NCI-H1436 (cell line): ENCODE measurements at regions not wholly inside any gene's neighbourhood (a gene's known extent, or its start where the extent isn't known, plus 50 kb on each side); places are given as distances from the start of the nearest gene placed in this dataset.

Experiments
- DNase-seq: peaks from one replicate; lab custom pipeline; 2025; lab: John Stamatoyannopoulos, UW

DNA sequence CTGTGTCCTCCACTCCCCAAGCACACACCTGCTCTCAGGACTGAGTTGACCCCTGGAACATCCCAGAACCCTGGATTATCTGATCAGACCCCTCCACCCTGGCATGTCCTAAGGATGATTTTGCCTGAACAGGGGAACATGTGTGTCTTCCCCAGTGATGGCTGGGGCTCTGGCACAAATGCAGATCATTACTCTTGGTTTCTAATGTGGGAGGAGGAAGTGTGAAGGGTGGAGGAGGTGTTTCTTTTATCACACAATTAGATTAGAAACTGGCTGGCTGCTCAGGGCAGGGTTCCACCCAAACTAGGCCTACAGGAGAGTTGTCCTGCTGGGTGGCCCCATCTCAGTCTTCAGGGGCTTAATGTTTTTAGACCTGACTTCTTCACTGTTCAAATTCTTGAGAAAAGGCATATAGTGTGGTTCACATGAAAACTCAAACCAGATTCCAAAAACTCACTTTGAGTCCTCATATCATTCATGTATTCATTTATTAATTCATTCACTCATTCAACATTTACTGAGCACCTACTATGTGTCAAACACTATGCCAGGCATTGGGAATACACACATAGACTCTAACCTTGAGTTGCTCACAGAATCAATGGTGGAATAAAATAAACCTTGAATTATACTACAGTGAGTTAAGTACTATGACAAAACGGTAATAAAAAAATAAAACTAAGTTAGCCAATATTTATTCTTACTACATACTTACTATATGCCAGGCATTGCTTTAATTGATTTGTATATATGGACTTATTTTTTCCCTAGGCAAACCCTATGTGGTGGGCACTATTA, 221.8 kb upstream of the JUN start:
- no peak for DNase-seq

DNA sequence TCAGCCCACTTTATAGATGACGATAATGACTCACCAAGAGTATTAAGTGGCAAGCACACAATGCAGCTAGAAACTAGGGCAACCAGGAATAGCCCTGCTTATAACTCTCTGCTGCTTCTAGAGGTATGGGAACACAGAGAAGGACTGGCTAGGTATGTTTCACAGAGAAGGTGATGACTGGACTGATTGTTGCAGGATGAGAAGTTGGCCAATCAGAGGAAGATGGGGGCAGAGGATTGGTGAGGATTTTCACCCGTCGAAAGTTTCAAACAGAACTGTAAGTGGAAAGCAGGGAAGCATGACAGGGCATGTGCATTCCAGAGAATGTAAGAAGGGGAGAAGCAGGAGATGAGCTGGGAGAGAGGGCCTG, 222.4 kb upstream of the JUN start:
- no peak for DNase-seq

DNA sequence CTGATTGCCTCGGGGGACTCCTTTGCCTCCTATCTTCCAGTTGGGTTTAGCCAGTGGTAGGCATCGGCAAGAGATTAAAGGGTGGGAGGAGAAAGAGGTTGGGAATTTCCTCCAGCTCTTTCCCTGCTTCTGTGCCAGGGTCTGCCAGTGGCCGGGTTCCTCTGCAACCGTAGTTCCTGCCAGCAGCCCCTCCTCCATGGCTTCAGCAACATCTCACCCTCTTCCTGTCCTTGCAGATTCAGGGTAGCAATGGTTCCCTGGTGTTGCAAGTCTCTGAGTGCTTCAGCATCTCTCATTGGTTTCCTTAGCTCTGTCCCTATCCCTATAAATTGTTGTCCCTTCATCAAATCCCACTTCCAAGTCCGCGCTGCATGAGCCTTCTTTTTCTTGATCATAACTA, 223.1 kb upstream of the JUN start:
- DNase-seq: no peak

DNA sequence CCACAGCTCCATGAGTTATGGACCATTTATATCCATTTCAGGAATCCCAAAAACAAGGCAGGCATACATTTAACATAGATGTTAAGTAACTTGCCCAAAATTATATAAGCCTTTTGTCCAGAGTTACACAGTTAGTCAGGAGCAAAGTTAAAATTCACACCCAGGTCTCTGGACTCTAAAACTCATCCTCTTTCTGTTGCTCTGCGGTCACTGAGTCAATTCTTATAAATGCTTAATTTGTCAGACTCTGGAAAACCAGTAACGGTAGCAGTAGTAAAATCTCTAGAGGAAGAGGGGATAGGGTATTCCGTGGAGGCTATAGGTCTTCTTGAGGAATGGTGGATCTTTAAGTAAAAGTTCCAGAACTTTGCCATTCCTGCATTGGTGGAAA, 223.6 kb upstream of the JUN start:
- no peak for DNase-seq

DNA sequence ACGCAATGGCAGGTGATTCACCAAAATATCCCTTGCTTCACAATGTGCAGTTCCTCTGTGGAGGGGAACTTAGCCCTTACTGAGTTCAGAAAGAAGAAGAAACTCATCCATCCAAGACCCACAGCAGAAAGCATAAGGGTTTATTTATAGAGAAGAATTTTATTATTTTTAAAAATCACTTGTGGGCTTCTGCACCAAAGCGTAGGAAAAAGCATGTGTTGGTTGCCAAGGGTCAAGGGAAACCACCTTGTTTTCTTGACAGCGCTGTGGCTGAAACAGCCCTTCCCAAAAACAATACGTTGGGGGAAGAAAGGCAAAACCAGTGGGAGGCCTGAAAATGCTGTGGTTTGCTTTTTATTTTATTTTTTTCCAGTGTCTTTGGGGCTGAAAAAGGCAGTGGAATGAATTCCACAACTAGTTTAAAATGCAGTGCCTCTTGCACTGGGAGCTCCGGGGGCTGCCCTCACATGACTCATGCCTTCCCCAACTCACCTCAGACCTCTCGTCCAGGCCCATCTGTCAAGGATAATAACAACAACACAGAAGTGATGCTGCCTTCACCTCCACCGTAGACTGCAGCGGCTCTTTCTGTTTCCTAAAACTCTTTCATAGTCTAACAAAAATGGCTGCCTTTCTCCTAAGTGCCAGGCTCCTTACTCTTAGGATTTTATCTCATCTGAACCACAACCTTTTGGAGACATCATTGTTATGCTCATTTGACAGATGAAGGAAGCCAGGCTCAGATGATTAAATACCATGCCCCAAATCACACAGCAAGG, 224.2 kb upstream of the JUN start:
- no peak for DNase-seq

DNA sequence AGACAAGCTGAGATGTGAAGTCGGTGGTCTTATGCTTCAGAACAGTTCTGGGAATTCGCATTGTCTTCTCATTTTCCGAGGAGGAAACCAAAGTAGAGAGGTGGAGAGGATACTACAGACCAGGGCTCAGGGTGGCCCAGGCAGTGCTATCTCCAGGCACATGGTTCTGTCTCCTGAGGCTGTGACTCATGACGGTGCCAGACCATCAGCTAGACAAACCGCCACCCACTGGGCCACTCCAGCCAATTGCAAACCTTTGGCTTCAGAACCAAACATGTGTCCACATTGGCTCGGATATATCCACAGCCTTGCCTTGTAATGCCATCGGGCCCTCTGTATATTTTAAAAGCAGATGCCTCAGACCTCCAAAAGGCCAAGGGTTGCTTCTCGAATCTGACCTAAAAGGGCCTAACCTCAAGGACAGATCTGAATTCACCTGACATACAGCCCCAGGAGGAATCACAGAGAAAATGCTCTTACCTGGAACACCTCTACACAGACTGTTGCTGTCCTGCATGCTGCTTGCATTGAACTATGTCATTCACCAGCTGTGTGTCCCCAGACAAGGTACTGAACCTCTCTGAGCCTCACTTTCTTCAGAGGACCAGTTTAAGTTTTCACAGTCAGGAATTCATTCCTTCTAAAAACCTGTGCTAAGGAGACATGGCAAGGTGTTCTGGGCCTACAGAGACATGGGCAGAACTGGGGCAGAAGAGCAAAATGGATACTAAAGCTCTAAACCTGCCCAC, 224.9 kb upstream of the JUN start:
- DNase-seq: no peak

DNA sequence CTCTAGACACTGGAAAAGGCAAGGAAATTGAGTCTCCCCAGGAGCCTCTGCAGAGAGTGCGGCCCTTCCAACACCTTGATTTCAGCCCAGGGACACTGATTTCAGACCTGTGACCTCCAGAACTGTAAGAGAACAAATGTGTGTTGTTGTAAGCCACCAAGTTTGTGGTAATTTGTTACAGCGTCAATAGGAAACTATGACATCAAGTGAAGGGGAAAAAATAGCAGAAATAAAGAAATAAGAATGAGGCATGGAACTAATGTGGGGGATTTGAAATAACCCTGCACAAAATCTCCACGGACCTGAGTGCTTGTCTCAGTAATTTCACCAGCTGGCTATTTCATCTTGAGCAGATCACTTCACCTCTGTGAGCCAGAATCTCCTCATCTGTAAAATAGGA, 227.8 kb upstream of the JUN start:
- DNase-seq: no peak

DNA sequence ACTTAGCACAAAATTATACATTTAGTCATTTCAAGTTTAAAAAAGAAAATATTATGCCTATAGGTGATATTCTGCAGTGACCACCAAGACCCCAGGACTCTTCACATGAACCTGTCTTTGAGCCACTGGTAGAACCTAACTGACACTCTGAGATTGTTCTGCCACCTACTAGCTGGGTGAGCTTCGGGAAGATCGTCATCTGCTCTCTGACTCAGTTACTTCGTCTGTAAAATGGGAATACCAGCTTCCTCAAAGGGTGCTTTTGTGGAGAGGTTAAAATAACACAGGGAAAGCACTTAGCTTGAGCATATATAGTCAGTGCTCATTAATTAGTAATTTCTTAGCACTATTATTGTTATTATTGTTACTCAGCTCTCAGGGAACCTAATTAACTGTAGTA, 228.5 kb upstream of the JUN start:
- no peak for DNase-seq

DNA sequence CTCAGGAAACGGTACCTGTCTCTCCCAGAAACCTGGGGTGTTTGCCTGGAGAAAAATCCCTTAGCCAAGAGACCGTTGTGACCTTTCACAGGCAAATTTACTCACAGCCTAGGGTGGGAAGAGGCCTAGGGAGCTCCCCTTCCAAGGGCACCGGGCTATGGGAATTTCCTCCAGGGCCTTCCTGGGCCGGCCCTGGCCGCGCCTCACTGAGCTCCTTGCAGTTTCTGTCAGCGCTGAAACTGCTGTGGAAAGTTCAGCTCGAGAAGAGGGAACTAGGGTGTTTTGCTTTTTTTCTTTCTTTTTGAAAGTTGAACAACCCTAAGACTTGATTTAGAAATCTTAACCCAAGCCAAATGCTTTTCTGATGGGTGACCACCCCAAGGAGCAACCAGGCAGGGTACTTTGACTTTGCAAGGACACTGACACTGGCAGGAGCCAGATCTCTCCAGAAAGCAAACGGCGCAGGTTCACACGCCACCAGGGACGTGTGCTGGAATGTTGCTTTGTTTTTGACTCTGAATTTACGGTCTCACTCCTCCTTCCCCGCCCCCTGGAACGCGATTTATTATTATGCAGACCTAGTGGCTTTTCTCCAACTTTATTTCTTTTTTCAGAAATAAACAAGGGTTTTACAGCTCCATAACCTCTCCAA, 229.6 kb upstream of the JUN start:
- no peak for DNase-seq

DNA sequence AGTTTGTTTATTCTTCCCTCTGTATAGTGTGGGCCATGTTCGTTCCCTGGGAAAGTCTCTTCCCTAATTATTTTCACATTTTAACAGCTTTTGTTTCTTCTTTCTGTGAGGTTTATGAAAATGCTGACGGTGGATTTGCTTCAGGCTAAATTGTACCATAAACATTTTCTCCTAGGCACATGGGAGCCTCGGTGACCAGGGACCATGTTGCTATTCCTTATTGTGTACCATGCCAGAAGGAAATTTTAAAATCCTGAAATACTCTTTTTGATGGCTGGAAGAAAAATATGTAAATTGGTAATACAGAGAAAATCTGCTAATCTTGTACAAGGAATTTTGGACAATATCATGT, 230.1 kb upstream of the JUN start:
- DNase-seq: no peak

DNA sequence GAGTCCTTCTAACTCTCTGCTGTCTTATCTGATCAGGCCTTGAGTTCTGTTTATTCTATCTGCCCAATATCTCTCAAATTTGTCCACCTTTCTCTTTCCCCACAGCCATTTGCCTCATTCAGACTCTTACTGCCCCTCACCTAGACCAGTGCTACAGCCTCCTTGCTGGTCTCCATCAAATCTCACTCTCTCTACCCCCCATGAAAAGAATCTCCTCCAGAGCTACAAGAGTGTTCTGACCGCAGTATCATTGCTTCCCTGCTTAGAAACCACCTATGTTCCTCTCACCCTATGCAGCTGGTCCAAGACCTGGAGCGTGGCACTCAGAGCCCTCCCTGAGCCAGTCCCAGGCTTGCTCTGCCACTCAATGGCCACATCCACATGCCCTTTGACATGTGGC, 231.0 kb upstream of the JUN start:
- no peak for DNase-seq

DNA sequence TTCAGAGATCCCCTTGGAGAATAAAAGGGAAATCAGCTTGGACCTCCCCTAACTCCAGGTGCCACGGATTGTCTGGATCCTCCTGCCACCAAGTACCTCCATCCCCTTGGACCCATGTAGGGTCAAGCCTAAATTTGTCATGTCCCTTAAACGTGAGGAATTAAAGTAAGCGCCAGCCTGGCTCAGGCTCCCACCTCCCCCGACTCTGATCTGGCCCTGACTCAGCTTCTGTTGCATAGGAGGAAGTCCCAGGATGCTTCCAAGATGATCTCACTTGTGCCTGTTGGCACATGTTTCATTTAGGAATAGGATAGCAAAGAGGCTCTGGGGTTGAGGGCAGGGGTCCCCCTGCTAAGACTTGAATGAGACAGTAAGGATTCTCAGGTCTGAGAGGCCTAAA, 231.9 kb upstream of the JUN start:
- no peak for DNase-seq

DNA sequence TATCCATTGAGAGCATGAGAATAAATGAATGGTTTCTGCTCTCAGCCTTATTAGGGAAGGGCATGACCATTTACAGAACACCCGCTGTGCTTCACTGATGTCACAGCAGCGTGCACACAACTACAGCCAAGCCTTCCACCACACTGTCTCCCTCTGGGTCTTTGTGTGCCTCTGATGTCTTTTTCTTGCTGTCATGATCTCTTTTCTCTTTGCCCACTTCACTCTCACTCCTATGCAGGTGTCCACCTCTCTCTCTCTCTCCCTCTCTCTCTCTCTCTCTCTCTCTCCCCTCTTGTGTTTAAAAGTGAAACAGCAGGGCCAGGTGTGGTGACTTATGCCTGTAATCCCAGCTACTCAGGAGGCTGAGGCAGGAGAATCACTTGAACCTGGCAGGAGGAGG, 232.5 kb upstream of the JUN start:
- no peak for DNase-seq

DNA sequence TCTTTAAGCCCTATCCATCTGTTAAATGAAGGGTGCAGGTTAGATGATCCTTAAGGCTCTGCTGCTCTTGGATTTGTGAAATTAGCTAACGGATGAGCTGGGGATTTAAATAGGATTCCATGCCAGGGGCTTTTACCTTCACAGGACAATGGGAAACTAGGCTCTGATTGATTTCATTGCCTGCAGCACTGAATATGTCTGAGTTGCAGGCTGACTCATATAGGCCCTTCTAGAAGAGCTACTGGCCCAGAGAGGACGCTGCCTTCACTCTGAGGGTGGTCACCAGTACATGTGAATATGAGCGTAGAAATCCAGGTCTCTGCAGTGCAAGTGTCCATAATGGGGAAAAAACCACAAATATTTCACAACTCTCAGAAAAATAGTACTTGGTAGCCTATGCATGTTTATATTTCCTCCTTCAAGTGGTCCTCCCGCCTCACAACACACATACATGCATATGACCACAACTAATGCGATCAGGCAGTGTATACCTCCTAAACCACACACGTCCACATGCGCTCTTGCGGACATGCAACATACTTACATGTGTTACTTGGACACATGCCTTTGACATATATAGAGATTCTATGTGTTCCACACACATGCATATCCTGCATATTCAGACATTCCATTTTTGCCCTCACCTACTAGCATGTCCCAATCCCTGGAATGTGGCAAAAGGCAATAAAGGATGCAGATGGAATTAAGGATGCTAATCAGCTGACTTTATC, 233.8 kb upstream of the JUN start:
- no peak for DNase-seq

DNA sequence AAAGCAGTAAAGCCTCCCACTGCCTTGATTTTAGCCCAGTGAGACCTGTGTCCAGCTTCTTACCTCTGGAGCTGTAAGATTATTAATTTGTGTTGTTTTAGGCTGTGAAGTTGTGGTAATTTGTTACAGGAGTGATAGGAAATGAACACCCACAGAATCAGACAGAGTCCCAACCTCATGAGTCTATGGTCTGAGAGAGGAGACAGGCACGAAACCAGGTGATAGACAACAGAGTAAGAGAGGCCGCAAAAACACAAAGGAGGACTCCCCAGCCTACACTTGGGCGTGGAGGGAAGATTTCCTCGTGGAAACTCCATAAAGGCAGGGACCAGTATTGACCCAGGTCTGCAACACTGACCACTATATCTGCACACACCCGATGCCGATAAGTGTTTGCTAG, 234.6 kb upstream of the JUN start:
- no peak for DNase-seq

DNA sequence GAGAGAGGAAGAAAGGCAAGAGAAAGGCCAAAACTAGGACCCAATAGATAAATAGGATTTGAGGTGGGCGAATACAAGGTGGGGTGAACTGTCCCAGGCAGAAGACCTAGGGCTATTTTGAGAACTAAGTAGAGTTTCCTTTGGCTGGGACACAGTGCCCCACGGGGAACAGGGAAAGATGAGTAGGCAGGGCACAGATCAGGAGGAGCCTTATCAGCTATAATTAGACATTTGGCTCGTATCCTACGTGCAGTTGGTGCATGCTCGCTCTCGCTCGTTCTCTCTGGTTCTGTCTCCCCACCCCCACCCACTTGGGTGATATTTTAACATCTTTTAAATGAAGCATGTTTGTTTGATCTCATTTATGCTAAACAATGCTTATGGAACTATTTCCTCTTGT, 235.0 kb upstream of the JUN start:
- no peak for DNase-seq

DNA sequence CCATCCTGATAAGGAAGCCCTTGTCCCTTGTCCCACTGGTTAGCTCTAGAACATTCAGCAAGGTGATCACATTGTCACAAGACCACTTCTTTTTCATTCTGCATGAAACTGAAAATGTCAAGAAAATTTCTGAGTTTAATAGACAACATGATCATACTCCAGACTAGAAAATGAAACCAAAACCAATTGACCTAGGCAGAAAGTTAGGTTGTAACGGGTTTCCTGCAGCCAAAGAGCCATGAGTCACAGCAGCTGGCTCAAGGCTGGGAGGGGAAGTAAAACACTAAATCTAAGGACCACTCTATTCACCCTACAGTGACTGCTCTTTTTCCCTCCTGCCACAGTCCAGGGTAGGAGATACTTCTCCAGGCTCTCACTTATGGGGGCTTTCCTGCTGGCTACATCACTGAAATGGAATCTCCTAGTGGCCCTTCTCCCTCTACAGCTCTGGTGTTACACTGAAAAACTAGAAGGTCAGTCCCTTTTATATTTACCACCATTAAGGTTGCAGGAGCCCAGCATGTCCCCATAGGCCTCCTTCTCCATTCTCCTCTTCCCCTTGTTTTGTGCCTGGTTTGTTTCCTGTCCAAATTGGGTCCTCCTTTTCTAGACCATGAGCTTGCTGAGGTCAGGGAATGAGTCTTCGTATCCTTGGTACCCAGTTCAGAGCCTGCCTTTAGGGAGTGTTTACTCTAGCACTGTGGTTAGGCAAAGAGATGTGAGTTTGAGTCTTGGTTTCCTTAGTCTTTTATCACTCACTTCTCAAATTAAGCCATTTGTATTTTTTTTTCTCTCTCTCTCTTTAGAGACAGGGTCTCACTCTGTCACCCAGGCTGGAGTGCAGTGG, 236.5 kb upstream of the JUN start:
- DNase-seq: no peak

DNA sequence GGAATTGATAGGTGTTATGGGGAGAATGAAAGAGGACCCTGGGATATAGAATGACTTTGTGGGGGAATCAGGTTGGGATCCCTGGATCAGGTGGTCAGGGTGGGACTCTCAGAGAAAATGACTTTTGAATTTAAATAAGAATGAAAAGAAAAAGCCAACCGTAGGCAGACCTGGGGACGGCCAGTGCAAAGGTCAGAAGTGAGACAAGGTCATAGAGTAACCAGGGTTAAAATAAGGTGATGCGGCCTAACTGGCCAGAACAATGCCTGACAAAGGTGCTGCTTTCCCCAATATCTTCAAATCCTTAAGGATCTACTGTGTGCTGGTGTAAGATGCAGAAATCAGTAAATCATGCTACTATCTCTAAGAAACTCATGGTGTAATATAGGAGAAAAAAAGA, 238.4 kb upstream of the JUN start:
- DNase-seq: no peak

DNA sequence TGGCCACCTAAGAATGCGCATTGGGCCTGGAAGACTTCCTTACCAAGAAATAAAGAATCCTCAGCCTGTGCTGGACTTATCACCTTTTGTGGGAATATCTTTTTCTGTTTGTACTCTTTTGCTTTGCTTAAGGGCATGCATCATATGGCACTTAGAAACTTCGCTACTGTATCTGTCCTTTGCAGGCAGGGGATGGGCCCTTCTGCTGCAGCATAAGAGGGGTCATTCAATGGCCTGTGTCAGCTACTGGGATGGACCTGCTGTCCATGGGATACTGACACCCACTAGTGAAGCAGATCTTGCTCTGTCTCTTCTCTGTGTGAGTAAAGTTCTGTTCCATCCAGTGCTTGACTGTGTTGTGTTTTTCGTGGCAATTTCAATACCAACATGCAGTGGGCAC, 239.0 kb upstream of the JUN start:
- DNase-seq: no peak

DNA sequence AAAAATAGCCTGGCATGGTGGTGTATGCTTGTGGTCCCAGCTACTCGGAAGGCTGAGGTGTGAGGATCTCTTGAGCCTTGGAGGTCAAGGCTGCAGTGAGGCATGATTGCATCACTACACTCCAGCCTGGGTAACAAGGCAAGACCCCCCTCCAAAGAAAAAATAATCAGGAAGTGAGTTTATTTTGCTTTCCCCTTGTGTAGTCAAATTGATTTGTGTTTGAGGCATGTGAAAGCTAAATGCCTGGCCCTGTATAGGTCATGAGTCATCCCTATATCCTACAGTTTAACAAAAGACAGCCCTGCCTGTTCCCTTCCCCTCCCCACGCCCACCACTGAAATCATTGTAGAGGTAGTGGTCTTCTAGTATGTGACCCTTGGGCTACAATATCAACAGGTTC, 241.4 kb upstream of the JUN start:
- DNase-seq: no peak

DNA sequence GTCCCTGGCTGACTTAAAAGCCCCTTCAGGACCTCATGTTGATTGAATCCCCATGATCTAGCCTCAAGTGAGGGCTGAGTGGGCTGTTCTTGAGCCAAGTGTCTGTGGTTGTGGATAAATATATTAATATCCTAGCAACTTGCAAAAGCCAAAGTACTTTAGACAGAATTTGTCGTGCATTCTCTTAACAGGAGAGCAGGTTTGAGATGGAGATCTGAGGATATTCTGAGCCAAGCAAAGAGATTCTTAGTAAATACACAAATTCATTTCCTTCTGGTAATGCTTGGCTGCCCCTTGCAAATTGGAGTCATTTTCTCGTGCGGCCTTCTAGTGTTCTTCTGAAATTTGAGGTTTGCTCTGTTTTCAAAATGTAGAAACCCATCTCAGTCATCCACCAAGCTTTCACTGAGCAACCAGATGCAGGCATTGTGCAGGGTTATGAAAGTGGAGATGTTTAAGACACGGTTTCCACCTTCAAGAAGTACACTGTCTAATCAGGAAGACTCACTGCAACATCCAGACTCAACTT, 242.1 kb upstream of the JUN start:
- no peak for DNase-seq
